Breast epithelium (tissue), 3 donors: ENCODE measurements at regions not wholly inside any gene's neighbourhood (a gene's known extent, or its start where the extent isn't known, plus 50 kb on each side); places are given as distances from the start of the nearest gene placed in this dataset.

Experiments
- POLR2A ChIP-seq: fragments of 450-650 bp; IDR thresholded peaks from one replicate; pipeline ENCODE4 v1.6.1; 2016; ENCODE audit warnings: antibody characterized with exemption, mild to moderate bottlenecking, moderate library complexity
- POLR2AphosphoS5 ChIP-seq, 3 donors: sonication (generic); formaldehyde crosslinking; IDR thresholded peaks; one replicate each; pipeline ENCODE4 v1.6.1; 2017; ENCODE audit warnings: antibody characterized with exemption in 3 of 3
- TF ChIP-seq, protein P1 (sequence below), 3 donors: fragments of 450-650 bp; IDR thresholded peaks; one replicate each; pipeline ENCODE4 v1.5.1; 2016 to 2017; ENCODE audit warnings: antibody characterized with exemption in 3 of 3, mild to moderate bottlenecking in 3 of 3, moderate library complexity in 3 of 3

DNA sequence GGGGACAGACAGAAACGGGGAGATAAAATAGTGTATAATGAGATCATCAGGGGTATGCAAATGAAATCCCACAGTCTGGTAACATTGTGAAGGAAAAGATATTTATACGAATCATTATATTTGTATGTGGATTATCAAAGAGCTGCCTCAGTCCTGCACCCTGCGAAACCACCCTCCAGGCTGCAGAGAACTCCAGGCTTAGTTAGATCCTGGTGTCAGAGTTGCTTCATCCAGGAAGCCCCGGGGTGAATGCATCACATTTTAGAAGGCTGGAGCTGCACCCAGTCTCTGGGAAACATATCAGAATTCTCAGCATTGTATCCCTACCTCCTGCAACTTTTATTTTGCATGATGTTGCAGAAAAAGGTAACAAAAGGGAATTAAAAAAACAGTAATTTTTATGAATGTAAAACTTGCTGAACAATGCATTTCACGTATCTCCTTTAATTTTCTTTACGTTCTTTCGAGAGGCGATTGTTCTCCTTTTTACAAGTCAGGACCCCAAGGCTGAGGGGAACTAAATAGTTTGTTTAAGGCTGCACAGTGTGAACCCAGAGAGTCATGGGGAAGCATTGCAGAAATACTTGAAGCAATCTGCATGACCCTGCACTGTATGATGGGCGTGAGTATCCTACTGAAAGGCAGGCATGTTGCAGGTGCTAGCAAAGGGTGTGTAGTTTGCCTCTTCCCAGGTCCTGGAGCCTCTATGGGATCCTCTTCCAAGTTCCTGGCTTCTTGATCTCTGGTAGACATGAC is 299.5 kb upstream of the CLNK start:
- TF ChIP-seq POLR2AphosphoS5 (IDR thresholded peaks at IDR 0.05) (no peak), POLR2A (no peak)
- TF ChIP-seq, protein P1, sequence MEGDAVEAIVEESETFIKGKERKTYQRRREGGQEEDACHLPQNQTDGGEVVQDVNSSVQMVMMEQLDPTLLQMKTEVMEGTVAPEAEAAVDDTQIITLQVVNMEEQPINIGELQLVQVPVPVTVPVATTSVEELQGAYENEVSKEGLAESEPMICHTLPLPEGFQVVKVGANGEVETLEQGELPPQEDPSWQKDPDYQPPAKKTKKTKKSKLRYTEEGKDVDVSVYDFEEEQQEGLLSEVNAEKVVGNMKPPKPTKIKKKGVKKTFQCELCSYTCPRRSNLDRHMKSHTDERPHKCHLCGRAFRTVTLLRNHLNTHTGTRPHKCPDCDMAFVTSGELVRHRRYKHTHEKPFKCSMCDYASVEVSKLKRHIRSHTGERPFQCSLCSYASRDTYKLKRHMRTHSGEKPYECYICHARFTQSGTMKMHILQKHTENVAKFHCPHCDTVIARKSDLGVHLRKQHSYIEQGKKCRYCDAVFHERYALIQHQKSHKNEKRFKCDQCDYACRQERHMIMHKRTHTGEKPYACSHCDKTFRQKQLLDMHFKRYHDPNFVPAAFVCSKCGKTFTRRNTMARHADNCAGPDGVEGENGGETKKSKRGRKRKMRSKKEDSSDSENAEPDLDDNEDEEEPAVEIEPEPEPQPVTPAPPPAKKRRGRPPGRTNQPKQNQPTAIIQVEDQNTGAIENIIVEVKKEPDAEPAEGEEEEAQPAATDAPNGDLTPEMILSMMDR (IDR thresholded peaks at IDR 0.05), result no peak
